Neural crest cell (in vitro differentiated cells): ENCODE measurements at regions not wholly inside any gene's neighbourhood (a gene's known extent, or its start where the extent isn't known, plus 50 kb on each side); places are given as distances from the start of the nearest gene placed in this dataset.

ENCODE experiments used
- DNase-seq: peaks from one replicate; pipeline ENCODE4 v3.0.0; 2021; ENCODE audit warnings: low read depth, mixed read lengths, low spot score
- H3K27ac Mint-ChIP-seq: one replicate; pipeline ENCODE4 v1.8.0; 2021; ENCODE audit warnings: mild to moderate bottlenecking, mixed read lengths; ENCODE audit not compliant: unreplicated experiment
- H3K27me3 Mint-ChIP-seq: 2 replicates; pipeline ENCODE4 v1.8.0; 2021; ENCODE audit warnings: low read depth, mild to moderate bottlenecking, mixed read lengths
- H3K36me3 Mint-ChIP-seq: 2 replicates; pipeline ENCODE4 v1.8.0; 2021; ENCODE audit warnings: low read depth, mild to moderate bottlenecking, mixed read lengths
- H3K4me1 Mint-ChIP-seq: 2 replicates; pipeline ENCODE4 v1.8.0; 2021; ENCODE audit warnings: mixed read lengths
- H3K4me3 Mint-ChIP-seq: one replicate; pipeline ENCODE4 v1.8.0; 2021; ENCODE audit warnings: mild to moderate bottlenecking, mixed read lengths
- H3K9me3 Mint-ChIP-seq: 2 replicates; pipeline ENCODE4 v1.8.0; 2021; ENCODE audit warnings: mixed read lengths
- CTCF ChIP-seq: fragments of 200-600 bp; sonication (generic); conservative IDR thresholded peaks from 2 replicates; pipeline ENCODE4 v1.5.0; 2021; ENCODE audit warnings: antibody characterized with exemption, mild to moderate bottlenecking

- no peaks in the 10 kb centered on the region for H3K9me3 Mint-ChIP-seq
- no peaks in the 10 kb centered on the region for H3K36me3 Mint-ChIP-seq
- peaks cover 45% of the 10 kb centered on the region for H3K27me3 Mint-ChIP-seq
- no peak overlapping the region for H3K27ac Mint-ChIP-seq
- no peak overlapping the region for H3K4me3 Mint-ChIP-seq
- no peak for TF ChIP-seq CTCF
- no peak for DNase-seq
- H3K4me1 Mint-ChIP-seq: peaks cover 11% of the 10 kb centered on the region
These were observed 274.1 kb downstream of the SHQ1 start for GRCh38 chr3:72574144-72574543.

- TF ChIP-seq CTCF: no peak
- Mint-ChIP-seq H3K36me3 (no peaks in the 10 kb centered on the region), H3K27ac (no peak overlapping the region), H3K4me3 (no peak overlapping the region), H3K4me1 (peaks cover 14% of the 10 kb centered on the region), H3K27me3 (peaks cover 35% of the 10 kb centered on the region), H3K9me3 (no peaks in the 10 kb centered on the region)
- DNase-seq: no peak
These were observed 275.2 kb downstream of the SHQ1 start for GRCh38 chr3:72573051-72573450.

- Mint-ChIP-seq H3K9me3 (no peaks in the 10 kb centered on the region), H3K27ac (no peak overlapping the region), H3K4me1 (peaks cover 19% of the 10 kb centered on the region), H3K4me3 (no peak overlapping the region), H3K27me3 (peaks cover 35% of the 10 kb centered on the region), H3K36me3 (no peaks in the 10 kb centered on the region)
- DNase-seq: no peak
- TF ChIP-seq CTCF: no peak
These were observed 275.7 kb downstream of the SHQ1 start for GRCh38 chr3:72572489-72573007.

- H3K4me3 Mint-ChIP-seq: no peak overlapping the region
- no peaks in the 10 kb centered on the region for H3K9me3 Mint-ChIP-seq
- H3K4me1 Mint-ChIP-seq: peaks cover 21% of the 10 kb centered on the region
- H3K36me3 Mint-ChIP-seq: no peaks in the 10 kb centered on the region
- H3K27ac Mint-ChIP-seq: no peak overlapping the region
- H3K27me3 Mint-ChIP-seq: peaks cover 32% of the 10 kb centered on the region
- no peak for TF ChIP-seq CTCF
- DNase-seq: no peak
These were observed 276.6 kb downstream of the SHQ1 start for GRCh38 chr3:72571638-72572114.

- H3K36me3 Mint-ChIP-seq: no peaks in the 10 kb centered on the region
- H3K9me3 Mint-ChIP-seq: no peaks in the 10 kb centered on the region
- peaks cover 28% of the 10 kb centered on the region for H3K27me3 Mint-ChIP-seq
- H3K27ac Mint-ChIP-seq: no peak overlapping the region
- no peak for TF ChIP-seq CTCF
- no peak for DNase-seq
- H3K4me1 Mint-ChIP-seq: peaks cover 21% of the 10 kb centered on the region
- H3K4me3 Mint-ChIP-seq: no peak overlapping the region
These were observed 277.2 kb downstream of the SHQ1 start for GRCh38 chr3:72571052-72571451.
